ENCODE measurements at regions not wholly inside any gene's neighbourhood (a gene's known extent, or its start where the extent isn't known, plus 50 kb on each side); places are given as distances from the start of the nearest gene placed in this dataset.
"Not testable (repeated sequence)": the region's sequence is repeated elsewhere in the genome, so short reads cannot be mapped to it uniquely, and the experiment has no call there.

DNA sequence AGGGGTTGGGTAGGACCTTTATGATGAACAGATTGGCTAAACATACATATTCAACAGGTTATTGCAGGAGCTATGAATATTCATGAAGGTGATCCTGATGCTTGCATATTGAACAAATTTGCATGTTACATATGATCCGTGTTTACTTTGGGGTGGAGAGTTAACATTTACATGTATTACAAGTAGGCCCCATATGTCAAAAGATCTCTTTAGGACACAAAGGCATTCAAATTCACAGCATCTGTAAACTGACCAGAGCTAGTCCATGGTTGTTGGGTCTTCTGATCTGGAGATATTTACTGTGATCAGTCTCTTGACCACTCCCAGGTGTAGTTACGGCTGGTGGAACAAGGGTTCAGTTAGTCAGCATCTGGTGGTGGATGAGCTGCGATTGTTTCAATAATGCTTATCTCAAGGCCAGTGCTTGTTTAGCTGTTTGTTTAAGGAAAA is 80.4 kb downstream of the PMAIP1 start:
- TF ChIP-seq, protein P1, sequence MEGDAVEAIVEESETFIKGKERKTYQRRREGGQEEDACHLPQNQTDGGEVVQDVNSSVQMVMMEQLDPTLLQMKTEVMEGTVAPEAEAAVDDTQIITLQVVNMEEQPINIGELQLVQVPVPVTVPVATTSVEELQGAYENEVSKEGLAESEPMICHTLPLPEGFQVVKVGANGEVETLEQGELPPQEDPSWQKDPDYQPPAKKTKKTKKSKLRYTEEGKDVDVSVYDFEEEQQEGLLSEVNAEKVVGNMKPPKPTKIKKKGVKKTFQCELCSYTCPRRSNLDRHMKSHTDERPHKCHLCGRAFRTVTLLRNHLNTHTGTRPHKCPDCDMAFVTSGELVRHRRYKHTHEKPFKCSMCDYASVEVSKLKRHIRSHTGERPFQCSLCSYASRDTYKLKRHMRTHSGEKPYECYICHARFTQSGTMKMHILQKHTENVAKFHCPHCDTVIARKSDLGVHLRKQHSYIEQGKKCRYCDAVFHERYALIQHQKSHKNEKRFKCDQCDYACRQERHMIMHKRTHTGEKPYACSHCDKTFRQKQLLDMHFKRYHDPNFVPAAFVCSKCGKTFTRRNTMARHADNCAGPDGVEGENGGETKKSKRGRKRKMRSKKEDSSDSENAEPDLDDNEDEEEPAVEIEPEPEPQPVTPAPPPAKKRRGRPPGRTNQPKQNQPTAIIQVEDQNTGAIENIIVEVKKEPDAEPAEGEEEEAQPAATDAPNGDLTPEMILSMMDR (IDR thresholded peaks at IDR 0.05), result no peak
- Histone ChIP-seq H3K4me1 (no peaks in the 10 kb centered on the region), H3K27me3 (no peaks in the 10 kb centered on the region), H3K9me3 (no peaks in the 10 kb centered on the region), H3K9ac (ENCODE audit: low read depth in 2 of 2, low read length in 2 of 2) (no peak overlapping the region), H3K36me3 (no peaks in the 10 kb centered on the region), H3K4me3 (no peak overlapping the region), H3K27ac (no peak overlapping the region)
- no peak for DNase-seq
- intact Hi-C loops (cut with DNase I), result no loop called here

DNA sequence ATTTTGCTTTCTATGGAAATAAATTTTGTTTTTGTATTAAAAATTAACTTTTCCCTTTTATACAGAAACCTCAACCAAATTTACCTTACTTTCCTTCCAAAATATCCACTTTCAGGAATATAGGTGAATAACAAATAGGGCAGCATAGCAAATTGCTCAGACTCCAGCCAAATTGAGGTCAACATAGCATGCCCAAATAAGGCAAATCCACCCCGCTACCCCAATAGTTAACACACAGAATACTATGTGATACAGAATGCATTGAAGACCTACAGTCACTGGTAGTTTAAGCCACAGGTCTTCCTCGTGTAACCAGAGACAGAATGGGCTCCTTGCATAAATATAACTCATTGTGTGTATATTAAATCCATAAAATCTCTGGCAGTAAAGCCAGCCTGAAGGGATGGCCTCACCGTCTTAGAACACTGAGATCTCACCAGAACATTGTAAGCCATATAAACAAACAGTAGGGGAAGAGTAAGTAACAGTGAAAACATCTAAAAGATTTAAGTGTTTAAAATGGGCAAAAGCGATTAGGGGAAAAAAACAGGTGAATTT is 72.2 kb downstream of the PMAIP1 start:
- no peak overlapping the region for H3K9ac ChIP-seq (ENCODE audit: low read depth in 2 of 2, low read length in 2 of 2)
- intact Hi-C loops (cut with DNase I), result no loop called here
- H3K4me3 ChIP-seq, result no peak overlapping the region
- TF ChIP-seq, protein P1 (IDR thresholded peaks at IDR 0.05), result no peak
- H3K36me3 ChIP-seq, result no peaks in the 10 kb centered on the region
- no peak for DNase-seq
- H3K27me3 ChIP-seq, result no peaks in the 10 kb centered on the region
- H3K9me3 ChIP-seq, result no peaks in the 10 kb centered on the region
- no peak overlapping the region for H3K27ac ChIP-seq
- H3K4me1 ChIP-seq, result no peaks in the 10 kb centered on the region

DNA sequence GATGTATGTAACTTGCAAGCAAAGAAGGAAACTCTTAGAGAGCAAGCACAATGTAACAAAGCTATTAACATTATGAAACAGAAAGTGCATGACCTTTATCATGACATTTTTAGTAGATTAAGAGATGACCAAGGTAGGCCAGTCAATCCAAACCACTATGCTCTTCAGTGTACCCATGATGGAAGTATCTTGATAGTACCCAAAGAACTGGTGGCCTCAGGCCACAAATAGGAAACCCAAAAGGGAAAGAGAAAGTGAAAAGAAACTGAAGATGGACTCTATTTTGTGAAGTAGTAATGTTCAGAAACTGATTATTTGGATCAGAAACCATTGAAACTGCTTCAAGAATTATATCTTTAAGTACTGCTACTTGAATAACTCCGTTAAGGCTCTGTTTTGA is 71.3 kb downstream of the PMAIP1 start:
- intact Hi-C loops (cut with DNase I); H3K4me1 ChIP-seq; H3K9ac ChIP-seq (ENCODE audit: low read depth in 2 of 2, low read length in 2 of 2); H3K9me3 ChIP-seq; H3K27me3 ChIP-seq; H3K36me3 ChIP-seq; H3K4me3 ChIP-seq; H3K27ac ChIP-seq; DNase-seq: not testable (repeated sequence)

DNA sequence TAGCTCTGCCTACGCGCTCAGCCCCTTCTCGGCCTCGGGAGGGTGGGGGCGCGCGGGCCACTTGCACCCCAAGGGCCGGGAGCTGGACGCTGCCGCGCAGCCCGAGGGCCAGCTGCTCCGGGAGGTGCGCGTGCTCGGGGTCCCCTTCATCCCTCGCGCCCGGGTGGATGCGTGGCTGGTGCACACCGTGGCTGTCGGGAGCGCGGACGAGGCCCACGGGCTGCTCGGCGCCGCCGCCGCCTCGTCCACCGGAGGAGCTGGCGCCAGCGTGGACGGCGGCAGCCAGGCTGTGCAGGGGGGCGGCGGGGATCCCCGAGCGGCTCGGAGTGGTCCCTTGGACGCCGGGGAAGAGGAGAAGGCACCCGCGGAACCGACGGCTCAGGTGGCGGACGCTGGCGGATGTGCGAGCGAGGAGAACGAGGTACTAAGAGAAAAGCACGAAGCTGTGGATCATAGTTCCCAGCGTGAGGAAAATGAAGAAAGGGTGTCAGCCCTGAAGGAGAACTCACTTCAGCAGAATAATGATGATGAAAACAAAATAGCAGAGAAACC is 69.8 kb downstream of the PMAIP1 start:
- H3K9ac ChIP-seq (ENCODE audit: low read depth in 2 of 2, low read length in 2 of 2); intact Hi-C loops (cut with DNase I); H3K27ac ChIP-seq; H3K27me3 ChIP-seq; H3K9me3 ChIP-seq; H3K4me1 ChIP-seq; H3K36me3 ChIP-seq; H3K4me3 ChIP-seq; DNase-seq: not testable (repeated sequence)

DNA sequence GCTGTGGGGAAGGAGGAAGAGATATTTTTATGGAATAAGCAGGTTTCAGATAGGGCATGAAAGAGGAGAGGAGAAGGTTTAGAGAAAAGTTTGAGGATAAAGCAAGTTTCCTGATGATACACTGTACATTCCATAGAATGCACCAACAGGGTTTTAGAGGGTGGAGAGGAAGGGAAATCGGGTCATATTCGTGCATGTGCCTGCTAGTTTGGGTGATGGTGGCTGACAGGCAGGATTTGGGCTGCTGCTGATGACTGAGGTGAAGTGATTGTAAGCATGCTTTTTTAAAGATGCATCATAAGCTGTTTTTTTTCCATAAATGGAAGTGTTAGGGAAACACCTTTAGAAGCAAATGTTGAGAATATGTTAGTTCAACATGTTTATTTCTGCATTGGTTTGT is 68.8 kb downstream of the PMAIP1 start:
- no peaks in the 10 kb centered on the region for H3K27me3 ChIP-seq

DNA sequence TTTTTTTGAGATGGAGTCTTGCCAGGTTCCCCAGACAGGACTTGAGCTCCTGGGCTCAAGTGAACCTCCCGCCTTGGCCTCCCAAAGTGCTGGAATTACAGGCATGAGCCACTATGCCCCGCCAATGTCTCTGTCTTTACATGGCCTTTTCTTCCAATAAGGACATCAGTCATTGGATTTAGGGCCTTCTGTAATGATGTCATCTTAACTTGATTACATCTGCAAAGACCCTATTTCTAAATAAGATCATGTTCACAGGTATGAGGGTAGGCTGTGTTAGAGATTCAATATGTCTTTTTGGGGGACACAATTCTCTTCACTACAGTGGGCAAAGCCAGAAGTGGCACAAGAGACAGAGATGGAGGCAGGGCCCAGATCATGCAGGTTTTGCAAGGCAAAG is 68.1 kb downstream of the PMAIP1 start:
- Histone ChIP-seq H3K27ac (no peak overlapping the region), H3K36me3 (no peaks in the 10 kb centered on the region), H3K9me3 (no peaks in the 10 kb centered on the region), H3K4me3 (no peak overlapping the region), H3K27me3 (no peaks in the 10 kb centered on the region), H3K4me1 (no peaks in the 10 kb centered on the region), H3K9ac (ENCODE audit: low read depth in 2 of 2, low read length in 2 of 2) (no peak overlapping the region)
- DNase-seq, result no peak
- TF ChIP-seq, protein P1 (IDR thresholded peaks at IDR 0.05), result no peak
- intact Hi-C loops (cut with DNase I), result no loop called here

More for the DNA sequence above, 68.8 kb downstream of the PMAIP1 start:
- Histone ChIP-seq H3K27ac (no peak overlapping the region), H3K36me3 (no peaks in the 10 kb centered on the region), H3K4me3 (no peak overlapping the region), H3K9me3 (no peaks in the 10 kb centered on the region), H3K9ac (ENCODE audit: low read depth in 2 of 2, low read length in 2 of 2) (no peak overlapping the region), H3K4me1 (no peaks in the 10 kb centered on the region)
- intact Hi-C loops (cut with DNase I), result no loop called here
- TF ChIP-seq, protein P1 (IDR thresholded peaks at IDR 0.05), result no peak
- no peak for DNase-seq
